Neuronal stem cell (in vitro differentiated cells): ENCODE measurements at regions not wholly inside any gene's neighbourhood (a gene's known extent, or its start where the extent isn't known, plus 50 kb on each side); places are given as distances from the start of the nearest gene placed in this dataset.

Experiments
- DNase-seq: peaks from one replicate; pipeline ENCODE4 v3.0.0-alpha.2; 2013; ENCODE audit warnings: low spot score
- H2AFZ ChIP-seq: one replicate; pipeline ENCODE4 v1.6.1; 2013; ENCODE audit warnings: mild to moderate bottlenecking, low read length, inconsistent platforms
- H2AK5ac ChIP-seq: 2 replicates; pipeline ENCODE4 v1.6.1; 2013; ENCODE audit warnings: low read depth, mild to moderate bottlenecking, inconsistent platforms, low read length, moderate library complexity, mixed read lengths
- H2BK120ac ChIP-seq: 2 replicates; pipeline ENCODE4 v1.6.1; 2013; ENCODE audit warnings: low read depth, mild to moderate bottlenecking, inconsistent platforms, low read length, moderate library complexity, mixed read lengths
- H2BK12ac ChIP-seq: one replicate; pipeline ENCODE4 v1.6.1; 2013; ENCODE audit warnings: low read length, inconsistent platforms
- H2BK15ac ChIP-seq: 2 replicates; pipeline ENCODE4 v1.6.1; 2013; ENCODE audit warnings: mild to moderate bottlenecking, low read length, inconsistent platforms, mixed read lengths
- H2BK5ac ChIP-seq: one replicate; pipeline ENCODE4 v1.6.1; 2013; ENCODE audit warnings: inconsistent platforms, mild to moderate bottlenecking, low read length, moderate library complexity
- H3K14ac ChIP-seq: one replicate; pipeline ENCODE4 v1.6.1; 2013; ENCODE audit warnings: low read length, inconsistent platforms
- H3K18ac ChIP-seq: 2 replicates; pipeline ENCODE4 v1.6.1; 2013; ENCODE audit warnings: low read length, inconsistent platforms
- H3K23ac ChIP-seq: 2 replicates; pipeline ENCODE4 v1.6.1; 2013; ENCODE audit warnings: low read depth, mild to moderate bottlenecking, mixed read lengths, low read length, inconsistent platforms; ENCODE audit not compliant: poor library complexity
- H3K27ac ChIP-seq: replicated peaks from 3 replicates; pipeline ENCODE4 v1.5.1; 2013; ENCODE audit warnings: low read length, inconsistent platforms
- H3K27me3 ChIP-seq, 3 experiments: 2 replicates each; pipeline ENCODE4 v1.6.1; 2013; ENCODE audit warnings: low read length in 3 of 3, mild to moderate bottlenecking in 2 of 3, inconsistent platforms in 1 of 3, low read depth in 1 of 3, mixed read lengths in 1 of 3, moderate library complexity in 1 of 3; ENCODE audit not compliant: control insufficient read depth in 3 of 3, insufficient read depth in 3 of 3
- H3K36me3 ChIP-seq, 2 donors: replicated peaks in 1 of 2; 2 replicates each; pipeline ENCODE4 v1.6.1; 2013; ENCODE audit warnings: low read length in 2 of 2; ENCODE audit not compliant: control insufficient read depth in 2 of 2, insufficient read depth in 2 of 2
- H3K4ac ChIP-seq: 2 replicates; pipeline ENCODE4 v1.6.1; 2013; ENCODE audit warnings: inconsistent platforms, mild to moderate bottlenecking, low read length, moderate library complexity
- H3K4me1 ChIP-seq, 2 donors: 1 replicate in 1 of 2; 2 replicates in 1 of 2; pipeline ENCODE4 v1.6.1; 2013; ENCODE audit warnings: low read length in 2 of 2, low read depth in 1 of 2; ENCODE audit not compliant: control insufficient read depth in 2 of 2, insufficient read depth in 1 of 2
- H3K4me2 ChIP-seq: one replicate; pipeline ENCODE4 v1.6.1; 2013; ENCODE audit warnings: mild to moderate bottlenecking, low read length, inconsistent platforms; ENCODE audit not compliant: insufficient read depth, poor library complexity, severe bottlenecking
- H3K4me3 ChIP-seq, 2 donors: 2 replicates each; pipeline ENCODE4 v1.5.1; 2013; ENCODE audit warnings: low read length in 2 of 2, mild to moderate bottlenecking in 2 of 2, inconsistent platforms in 1 of 2, moderate library complexity in 1 of 2
- H3K79me1 ChIP-seq: one replicate; pipeline ENCODE4 v1.6.1; 2013; ENCODE audit warnings: low read depth, mild to moderate bottlenecking, inconsistent platforms, low read length, moderate library complexity
- H3K9ac ChIP-seq: one replicate; pipeline ENCODE4 v1.6.1; 2013; ENCODE audit warnings: mild to moderate bottlenecking, low read depth, low read length, inconsistent platforms; ENCODE audit not compliant: poor library complexity
- H3K9me3 ChIP-seq, 2 donors: replicated peaks in 1 of 2; 2 replicates each; pipeline versions ENCODE3 to v1.6.1; 2013; ENCODE audit warnings: low read length in 2 of 2, mild to moderate bottlenecking in 2 of 2, inconsistent platforms in 1 of 2, low read depth in 1 of 2, mixed read lengths in 1 of 2, moderate library complexity in 1 of 2; ENCODE audit not compliant: control insufficient read depth in 2 of 2, insufficient read depth in 1 of 2
- H4K8ac ChIP-seq: one replicate; pipeline ENCODE4 v1.6.1; 2013; ENCODE audit warnings: low read depth, mild to moderate bottlenecking, inconsistent platforms, low read length, moderate library complexity
- H4K91ac ChIP-seq: one replicate; pipeline ENCODE4 v1.6.1; 2013; ENCODE audit warnings: low read length, low read depth, mild to moderate bottlenecking, inconsistent platforms; ENCODE audit not compliant: poor library complexity
- WGBS, 2 donors: extraction: QIAGEN DNeasy Blood & Tissue Kit; methylation state at CpG; one replicate each; pipeline ENCODE4 v1.1.7; 2013; ENCODE audit warnings: missing lambda C conversion rate in 2 of 2, mixed read lengths in 1 of 2; ENCODE audit not compliant: insufficient read length in 2 of 2, insufficient replicate concordance in 1 of 2; ENCODE audit errors: extremely low coverage in 2 of 2; 5-methylcytosine and 5-hydroxymethylcytosine counted together

DNA sequence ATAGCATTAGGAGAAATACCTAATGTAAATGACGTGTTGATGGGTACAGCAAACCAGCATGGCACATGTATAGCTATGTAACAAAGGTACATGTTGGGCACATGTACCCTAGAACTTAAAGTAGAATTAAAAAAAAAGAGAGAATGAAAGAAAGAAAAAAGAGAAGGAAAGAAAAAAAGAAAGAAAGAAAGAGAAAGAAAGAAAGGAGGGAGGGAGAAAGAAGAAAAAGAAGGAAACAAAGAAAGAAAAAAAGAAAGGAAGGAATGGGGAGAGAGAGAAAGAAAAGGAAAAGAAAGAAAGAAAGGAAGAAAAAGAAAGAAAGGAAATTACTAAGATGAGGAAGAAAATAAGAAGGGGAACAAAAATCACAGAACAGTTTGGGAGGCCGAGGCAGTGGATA is 925.5 kb downstream of the LRFN5 start:
- Histone ChIP-seq H4K91ac (no peak overlapping the region), H4K8ac (no peak overlapping the region), H2BK15ac (no peak overlapping the region), H3K9ac (no peak overlapping the region), H2BK12ac (no peak overlapping the region), H3K79me1 (no peaks in the 10 kb centered on the region), H3K4me2 (no peak overlapping the region), H2AK5ac (no peak overlapping the region), H3K27ac (no peak overlapping the region), H3K18ac (no peak overlapping the region), H2BK120ac (no peak overlapping the region), H3K4me3 (no peak overlapping the region), H2BK5ac (no peak overlapping the region), H3K36me3 (no peaks in the 10 kb centered on the region), H3K23ac (no peak overlapping the region), H3K9me3 (no peaks in the 10 kb centered on the region), H3K4me1 (no peaks in the 10 kb centered on the region), H3K27me3 (no peaks in the 10 kb centered on the region), H2AFZ (no peak overlapping the region), H3K4ac (no peak overlapping the region), H3K14ac (no peak overlapping the region)
- DNase-seq = no peak
- WGBS, 2 donors = no CpG with 5 or more reads among the region's 2 CpGs

DNA sequence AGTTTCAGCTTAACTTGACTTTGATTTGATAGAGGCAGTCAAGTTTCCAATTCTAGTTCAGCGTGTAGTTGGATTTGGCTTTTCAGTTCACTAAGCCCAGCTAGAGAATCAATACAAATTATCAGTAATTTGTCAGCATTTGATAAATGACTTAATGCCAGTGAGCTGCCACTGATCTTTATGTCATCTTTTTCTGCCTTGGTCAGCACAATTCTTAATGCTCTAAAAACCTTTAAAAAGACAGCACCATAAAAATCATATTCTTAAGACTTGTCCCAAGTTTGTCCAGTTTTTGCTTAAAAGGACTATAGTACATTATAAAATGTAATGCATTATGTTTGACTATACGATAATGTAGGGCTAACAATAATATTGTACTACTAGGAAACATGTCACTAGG is 920.5 kb downstream of the LRFN5 start:
- H3K14ac ChIP-seq = no peak overlapping the region
- peak overlapping the region; percentile 19 for H2AFZ ChIP-seq
- no peak overlapping the region for H4K91ac ChIP-seq
- H2AK5ac ChIP-seq = no peak overlapping the region
- H3K27me3 ChIP-seq = no peaks in the 10 kb centered on the region
- no peak for DNase-seq
- no peak overlapping the region for H3K4ac ChIP-seq
- no peaks in the 10 kb centered on the region for H3K9me3 ChIP-seq
- H2BK120ac ChIP-seq = no peak overlapping the region
- no peak overlapping the region for H4K8ac ChIP-seq
- peaks cover 2 to 9% of the 10 kb centered on the region in 2 donors for H3K4me1 ChIP-seq
- no peak overlapping the region for H3K4me3 ChIP-seq
- H3K23ac ChIP-seq = no peak overlapping the region
- no peaks in the 10 kb centered on the region for H3K79me1 ChIP-seq
- no peak overlapping the region for H2BK5ac ChIP-seq
- H3K18ac ChIP-seq = no peak overlapping the region
- no CpG with 5 or more reads among the region's 2 CpGs for WGBS, 2 donors
- no peak overlapping the region for H2BK12ac ChIP-seq
- H3K27ac ChIP-seq = no peak overlapping the region
- H3K4me2 ChIP-seq = no peak overlapping the region
- no peak overlapping the region for H3K9ac ChIP-seq
- no peak overlapping the region for H2BK15ac ChIP-seq
- no peaks in the 10 kb centered on the region for H3K36me3 ChIP-seq

DNA sequence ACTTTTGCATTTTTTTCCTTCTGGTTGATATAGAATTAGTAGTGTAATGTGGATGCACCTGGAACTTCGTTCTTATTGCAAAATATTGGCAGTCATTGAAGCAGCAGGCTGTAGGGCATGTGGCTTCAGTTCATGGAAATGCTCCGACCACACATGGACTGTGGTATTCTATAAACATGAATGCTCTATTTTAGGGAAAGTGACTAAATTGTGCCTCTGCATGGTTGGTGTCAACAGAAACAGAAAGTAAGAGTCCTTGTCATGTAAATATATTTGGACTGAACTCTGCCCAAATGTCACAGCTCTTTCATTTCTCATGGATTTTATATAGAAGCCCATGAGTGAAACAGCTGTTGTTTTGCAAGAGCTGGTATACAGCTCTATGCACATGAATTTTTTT is 917.0 kb downstream of the LRFN5 start:
- Histone ChIP-seq H4K91ac (no peak overlapping the region), H3K4me2 (no peak overlapping the region), H3K27me3 (no peaks in the 10 kb centered on the region), H3K9me3 (no peaks in the 10 kb centered on the region), H3K23ac (no peak overlapping the region), H3K14ac (no peak overlapping the region), H3K27ac (no peak overlapping the region), H2BK5ac (no peak overlapping the region), H3K18ac (no peak overlapping the region), H2BK15ac (no peak overlapping the region), H2AK5ac (no peak overlapping the region), H3K9ac (no peak overlapping the region), H2BK12ac (no peak overlapping the region), H3K36me3 (no peaks in the 10 kb centered on the region), H3K4me1 (peaks cover 2 to 9% of the 10 kb centered on the region in 2 donors), H2BK120ac (no peak overlapping the region), H2AFZ (no peak overlapping the region), H3K4ac (no peak overlapping the region), H4K8ac (no peak overlapping the region), H3K4me3 (no peak overlapping the region), H3K79me1 (no peaks in the 10 kb centered on the region)
- DNase-seq = no peak
- WGBS, 2 donors = no CpG with 5 or more reads among the region's 2 CpGs

- Histone ChIP-seq H3K4me1 (no peaks in the 10 kb centered on the region), H2BK12ac (no peak overlapping the region), H2BK5ac (no peak overlapping the region), H4K8ac (no peak overlapping the region), H3K4me2 (no peak overlapping the region), H3K79me1 (no peaks in the 10 kb centered on the region), H3K36me3 (no peaks in the 10 kb centered on the region), H2BK15ac (no peak overlapping the region), H4K91ac (no peak overlapping the region), H2AFZ (no peak overlapping the region), H3K9ac (no peak overlapping the region), H3K27ac (no peak overlapping the region), H3K18ac (no peak overlapping the region), H2BK120ac (no peak overlapping the region), H3K14ac (no peak overlapping the region), H3K23ac (no peak overlapping the region), H2AK5ac (no peak overlapping the region), H3K9me3 (no peaks in the 10 kb centered on the region), H3K4ac (no peak overlapping the region), H3K27me3 (no peaks in the 10 kb centered on the region), H3K4me3 (no peak overlapping the region)
- WGBS, 2 donors = no CpG with 5 or more reads among the region's 2 CpGs
- no peak for DNase-seq
These were observed 911.3 kb downstream of the LRFN5 start for GRCh38 chr14:42517806-42518500.
